ENCODE measurements at regions not wholly inside any gene's neighbourhood (a gene's known extent, or its start where the extent isn't known, plus 50 kb on each side); places are given as distances from the start of the nearest gene placed in this dataset.
"Not testable (repeated sequence)": the region's sequence is repeated elsewhere in the genome, so short reads cannot be mapped to it uniquely, and the experiment has no call there.

GRCh38 chr7:156504687-156505545 is 135.7 kb upstream of the RNF32 start:
- TF ChIP-seq, protein P1, sequence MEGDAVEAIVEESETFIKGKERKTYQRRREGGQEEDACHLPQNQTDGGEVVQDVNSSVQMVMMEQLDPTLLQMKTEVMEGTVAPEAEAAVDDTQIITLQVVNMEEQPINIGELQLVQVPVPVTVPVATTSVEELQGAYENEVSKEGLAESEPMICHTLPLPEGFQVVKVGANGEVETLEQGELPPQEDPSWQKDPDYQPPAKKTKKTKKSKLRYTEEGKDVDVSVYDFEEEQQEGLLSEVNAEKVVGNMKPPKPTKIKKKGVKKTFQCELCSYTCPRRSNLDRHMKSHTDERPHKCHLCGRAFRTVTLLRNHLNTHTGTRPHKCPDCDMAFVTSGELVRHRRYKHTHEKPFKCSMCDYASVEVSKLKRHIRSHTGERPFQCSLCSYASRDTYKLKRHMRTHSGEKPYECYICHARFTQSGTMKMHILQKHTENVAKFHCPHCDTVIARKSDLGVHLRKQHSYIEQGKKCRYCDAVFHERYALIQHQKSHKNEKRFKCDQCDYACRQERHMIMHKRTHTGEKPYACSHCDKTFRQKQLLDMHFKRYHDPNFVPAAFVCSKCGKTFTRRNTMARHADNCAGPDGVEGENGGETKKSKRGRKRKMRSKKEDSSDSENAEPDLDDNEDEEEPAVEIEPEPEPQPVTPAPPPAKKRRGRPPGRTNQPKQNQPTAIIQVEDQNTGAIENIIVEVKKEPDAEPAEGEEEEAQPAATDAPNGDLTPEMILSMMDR (IDR thresholded peaks at IDR 0.05; ENCODE audit: insufficient read depth, missing control alignments): no peak
- FAIRE-seq (no peak), DNase-seq (ENCODE audit: insufficient read length, low spot score) (no peak)

DNA sequence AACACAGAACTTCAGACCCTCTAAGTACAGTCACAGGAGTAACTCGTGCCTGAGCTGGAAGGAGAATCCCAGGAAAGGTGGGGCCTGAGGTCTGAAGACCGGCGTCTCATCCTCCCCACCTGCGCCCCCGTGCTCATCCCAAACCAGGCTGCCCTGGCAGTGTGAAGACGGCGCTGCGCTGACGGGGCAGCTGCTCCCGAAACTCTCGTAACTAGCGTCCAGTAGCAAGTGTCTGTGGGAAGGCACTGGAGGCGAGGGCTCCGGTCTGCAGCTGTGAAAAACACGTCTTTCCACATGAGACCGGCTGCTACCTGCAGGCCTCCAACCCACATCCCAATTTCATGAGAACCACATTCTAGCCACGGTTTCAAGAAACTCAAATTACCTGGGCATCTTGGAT is 136.6 kb upstream of the RNF32 start:
- TF ChIP-seq, protein P1 (IDR thresholded peaks at IDR 0.05; ENCODE audit: insufficient read depth, missing control alignments): no peak
- DNase-seq (ENCODE audit: insufficient read length, low spot score): no peak
- no peak for FAIRE-seq

DNA sequence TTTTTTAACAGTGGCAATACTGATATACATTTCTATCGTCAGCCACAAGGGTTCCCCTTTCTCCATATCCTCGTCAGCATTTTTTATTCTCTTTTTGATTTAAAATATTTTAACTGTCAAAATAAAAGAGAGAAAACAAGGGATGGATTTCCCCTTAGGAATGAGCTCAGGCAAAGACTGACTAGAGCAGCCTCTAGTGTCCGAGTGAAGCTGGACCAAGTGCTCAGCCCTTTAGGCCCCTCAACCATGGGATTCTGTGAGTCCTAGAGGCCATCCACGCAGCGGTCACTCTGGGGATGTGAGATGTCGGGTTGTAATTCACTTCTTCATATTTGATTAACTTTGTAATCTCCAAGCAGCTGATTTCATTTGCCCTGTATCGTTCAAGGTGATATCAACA is 137.4 kb upstream of the RNF32 start:
- no peak for DNase-seq (ENCODE audit: insufficient read length, low spot score)
- FAIRE-seq: no peak
- TF ChIP-seq, protein P1 (IDR thresholded peaks at IDR 0.05; ENCODE audit: insufficient read depth, missing control alignments): no peak

GRCh38 chr7:156501815-156502214 is 138.8 kb upstream of the RNF32 start:
- not testable (repeated sequence) for DNase-seq (ENCODE audit: insufficient read length, low spot score); FAIRE-seq

DNA sequence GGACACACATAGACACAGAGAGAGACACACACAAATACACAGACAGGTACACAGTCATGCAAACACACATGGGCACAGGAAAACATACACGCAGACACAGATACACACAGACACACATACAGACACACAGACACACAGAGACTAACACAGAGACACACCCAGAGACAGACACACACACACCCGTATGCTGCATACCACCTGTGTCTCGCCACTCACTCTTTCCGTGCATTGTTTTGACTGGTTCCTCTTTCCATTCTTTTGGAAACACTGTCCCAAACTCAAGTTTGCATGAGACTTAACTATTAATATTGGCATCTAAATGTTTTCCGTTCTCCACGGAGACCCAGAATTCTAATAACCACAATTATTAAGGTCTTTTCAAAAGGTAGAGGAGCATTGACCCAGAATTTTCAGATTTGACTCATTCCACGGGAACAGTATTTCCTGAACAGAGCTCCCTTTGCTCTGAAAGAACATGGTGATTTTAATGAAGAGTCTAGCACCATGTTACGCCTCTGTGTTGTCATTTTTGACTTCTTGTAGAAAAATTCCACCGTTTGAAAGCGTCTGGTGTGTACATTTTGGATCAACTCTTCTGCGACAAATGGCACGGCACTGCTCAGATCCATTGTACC is 141.2 kb upstream of the RNF32 start:
- FAIRE-seq (no peak), DNase-seq (ENCODE audit: insufficient read length, low spot score) (no peak)

DNA sequence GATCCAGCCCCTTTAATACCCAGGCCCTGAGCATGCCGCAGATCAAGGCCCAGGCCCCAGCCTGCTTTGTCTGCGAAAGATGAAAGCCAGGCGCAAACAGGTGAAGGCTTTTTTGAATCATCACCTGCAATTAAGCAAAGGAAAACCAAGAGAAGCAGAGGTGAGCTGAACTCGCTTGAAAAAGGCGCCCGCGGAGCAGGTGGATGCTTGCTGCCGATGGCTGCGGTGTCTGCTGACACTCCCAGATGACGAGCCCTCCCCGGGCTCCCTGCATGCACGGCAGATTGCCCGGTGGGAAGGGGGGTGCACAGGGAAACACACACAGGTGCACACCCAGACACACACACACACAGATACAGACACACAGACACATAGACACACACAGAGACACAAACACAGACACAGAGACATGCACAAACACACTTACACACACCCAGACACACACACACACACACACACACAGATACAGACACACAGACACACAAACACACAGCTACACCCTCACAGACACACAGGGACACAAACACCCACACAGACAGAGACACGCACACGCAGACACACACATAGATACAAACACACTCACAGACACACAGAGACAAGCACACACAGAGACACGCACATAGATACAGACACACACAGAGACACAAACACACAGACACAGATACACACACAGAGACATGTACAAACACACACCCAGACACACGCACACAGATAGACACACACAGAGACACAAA is 142.6 kb upstream of the RNF32 start:
- FAIRE-seq: no peak
- TF ChIP-seq, protein P1 (IDR thresholded peaks at IDR 0.05; ENCODE audit: insufficient read depth, missing control alignments): no peak
- DNase-seq (ENCODE audit: insufficient read length, low spot score): no peak

More for the DNA sequence above, 141.2 kb upstream of the RNF32 start:
- TF ChIP-seq, protein P1 (IDR thresholded peaks at IDR 0.05; ENCODE audit: insufficient read depth, missing control alignments): no peak

GRCh38 chr7:156496865-156497264 is 143.7 kb upstream of the RNF32 start:
- FAIRE-seq (no peak), DNase-seq (ENCODE audit: insufficient read length, low spot score) (no peak)
- TF ChIP-seq, protein P1 (IDR thresholded peaks at IDR 0.05; ENCODE audit: insufficient read depth, missing control alignments): no peak

Measured in D721Med (cell line).